Epithelial cell of esophagus (primary cell): ENCODE measurements at regions not wholly inside any gene's neighbourhood (a gene's known extent, or its start where the extent isn't known, plus 50 kb on each side); places are given as distances from the start of the nearest gene placed in this dataset.

Experiments used
- DNase-seq: peaks from one replicate; pipeline ENCODE4 v3.0.0; 2010; ENCODE audit warnings: low read depth
- H3K4me3 ChIP-seq: 2 replicates; pipeline ENCODE4 v1.5.1; 2011; ENCODE audit warnings: mild to moderate bottlenecking, low read length, control low read depth
- CTCF ChIP-seq: IDR thresholded peaks from 2 replicates; pipeline ENCODE4 v1.5.1; 2011; ENCODE audit warnings: low read depth, mild to moderate bottlenecking, low read length, control low read depth, inconsistent platforms; ENCODE audit not compliant: insufficient read depth; ENCODE audit errors: missing control alignments

GRCh38 chr4:181477591-181477990 is 765.6 kb upstream of the TENM3 start:
- no peak overlapping the region for H3K4me3 ChIP-seq
- TF ChIP-seq CTCF: no peak
- DNase-seq: peak; percentile 21

- TF ChIP-seq CTCF: no peak
- H3K4me3 ChIP-seq: no peak overlapping the region
- no peak for DNase-seq
Measured at GRCh38 chr4:181478656-181479055, 764.5 kb upstream of the TENM3 start.

GRCh38 chr4:181479141-181479540 is 764.1 kb upstream of the TENM3 start:
- no peak for DNase-seq
- H3K4me3 ChIP-seq: no peak overlapping the region
- no peak for TF ChIP-seq CTCF

GRCh38 chr4:181484396-181484795 is 758.8 kb upstream of the TENM3 start:
- H3K4me3 ChIP-seq: no peak overlapping the region
- TF ChIP-seq CTCF: no peak
- no peak for DNase-seq

GRCh38 chr4:181488926-181489325 is 754.3 kb upstream of the TENM3 start:
- H3K4me3 ChIP-seq: no peak overlapping the region
- DNase-seq: no peak
- no peak for TF ChIP-seq CTCF

- no peak for TF ChIP-seq CTCF
- no peak overlapping the region for H3K4me3 ChIP-seq
- no peak for DNase-seq
Measured at GRCh38 chr4:181498148-181498547, 745.1 kb upstream of the TENM3 start.

- no peak overlapping the region for H3K4me3 ChIP-seq
- no peak for TF ChIP-seq CTCF
- no peak for DNase-seq
Measured at GRCh38 chr4:181502611-181503010, 740.6 kb upstream of the TENM3 start.
